ENCODE measurements at regions not wholly inside any gene's neighbourhood (a gene's known extent, or its start where the extent isn't known, plus 50 kb on each side); places are given as distances from the start of the nearest gene placed in this dataset.

GRCh38 chr17:45688353-45688752, 95.8 kb upstream of the CRHR1 start:
- no peak overlapping the region for H3K4me3 ChIP-seq (ENCODE audit: insufficient read depth, low read depth, low read length)
- H3K4me2 ChIP-seq (ENCODE audit: low read depth, low read length) = no peak overlapping the region
- no peaks in the 10 kb centered on the region for H3K4me1 ChIP-seq (ENCODE audit: control insufficient read depth, insufficient read depth, low read length)
- ChIA-PET CTCF (no interaction called here), POLR2A (ENCODE audit: unreplicated experiment) (no interaction called here)
- no peaks in the 10 kb centered on the region for H3K79me1 ChIP-seq (ENCODE audit: low read depth in 1 of 2, low read length in 2 of 2)
- no peak overlapping the region for H2BK120ac ChIP-seq (ENCODE audit: low read depth, low read length)
- H3K9me1 ChIP-seq (ENCODE audit: insufficient read depth, low read length) = no peaks in the 10 kb centered on the region
- BruUV-seq (replicated peaks) = no TSS peak
- in situ Hi-C loops (cut with MboI; ENCODE audit: low sequenced_read_pairs) (no loop called here), intact Hi-C loops (cut with micrococcal nuclease) (no loop called here), dilution Hi-C loops (cut with HindIII; ENCODE audit: low sequenced_read_pairs, unreplicated experiment) (no loop called here)
- DNase-seq (no peak), ATAC-seq (ENCODE audit: low read depth) (no peak)
- H3K4ac ChIP-seq (ENCODE audit: low read depth, low read length) = no peak overlapping the region
- no peak overlapping the region for H4K5ac ChIP-seq (ENCODE audit: low read depth, low read length)
- TF ChIP-seq MAZ (IDR thresholded peaks at IDR 0.05; ENCODE audit: borderline replicate concordance, low read depth, low read length) (no peak), RCOR1 (IDR thresholded peaks at IDR 0.05; ENCODE audit: insufficient replicate concordance, low read length) (no peak), NFE2L2 (IDR thresholded peaks at IDR 0.05; ENCODE audit: low read depth, low read length) (no peak), RAD21 (IDR thresholded peaks at IDR 0.05; ENCODE audit: low read length) (no peak), MXI1 (IDR thresholded peaks at IDR 0.05; ENCODE audit: borderline replicate concordance, low read depth, low read length) (no peak), BHLHE40 (IDR thresholded peaks at IDR 0.05; ENCODE audit: low read depth, low read length) (no peak), POLR2A (IDR thresholded peaks at IDR 0.05; ENCODE audit: low read depth, low read length) (no peak), USF2 (IDR thresholded peaks at IDR 0.05; ENCODE audit: low read depth, low read length) (no peak; the same call in 1 of the 2 replicates), CEBPB (IDR thresholded peaks at IDR 0.05; ENCODE audit: low read depth, low read length) (no peak), SMC3 (IDR thresholded peaks at IDR 0.05; ENCODE audit: low read depth, low read length) (no peak), MAFK (IDR thresholded peaks at IDR 0.05; ENCODE audit: low read depth, low read length) (no peak), CHD1 (IDR thresholded peaks at IDR 0.05; ENCODE audit: low read depth, low read length) (no peak), ELK1 (IDR thresholded peaks at IDR 0.05; ENCODE audit: borderline replicate concordance, low read depth, low read length) (no peak), RFX5 (IDR thresholded peaks at IDR 0.05; ENCODE audit: low read depth, low read length) (no peak), CTCF (conservative IDR thresholded peaks at IDR 0.05; ENCODE audit: low read depth, low read length) (no peak), FOS (IDR thresholded peaks at IDR 0.05; ENCODE audit: low read depth, low read length) (no peak)
- H4K20me1 ChIP-seq (ENCODE audit: insufficient read depth, low read length) = no peaks in the 10 kb centered on the region
- H3K56ac ChIP-seq (ENCODE audit: extremely low read depth, insufficient read depth, low read length) = no peak overlapping the region
- no peak overlapping the region for H2BK20ac ChIP-seq (ENCODE audit: low read depth, low read length)
- no peak overlapping the region for H3K18ac ChIP-seq (ENCODE audit: low read depth, low read length)
- no peak overlapping the region for H3K23ac ChIP-seq (ENCODE audit: low read depth, low read length)
- H2AK5ac ChIP-seq (ENCODE audit: low read depth, low read length) = no peak overlapping the region
- H2AK9ac ChIP-seq (replicated peaks; ENCODE audit: low read depth, low read length, poor library complexity) = no peak overlapping the region
- no peak overlapping the region for H4K8ac ChIP-seq (ENCODE audit: low read depth in 2 of 2, low read length in 2 of 2)
- no peak overlapping the region for H3K14ac ChIP-seq (replicated peaks; ENCODE audit: low read depth, low read length)
- no peaks in the 10 kb centered on the region for H3K36me3 ChIP-seq (ENCODE audit: control insufficient read depth, insufficient read depth, low read length)
- H2AFZ ChIP-seq (replicated peaks; ENCODE audit: low read length, poor library complexity) = no peak overlapping the region
- no peak overlapping the region for H4K91ac ChIP-seq (ENCODE audit: insufficient read depth, low read depth, low read length)
- no peak overlapping the region for H3K27ac ChIP-seq (ENCODE audit: insufficient read depth, low read length)
- peaks cover 37% of the 10 kb centered on the region for H3K27me3 ChIP-seq (ENCODE audit: control insufficient read depth, insufficient read depth, low read length)
- H3K9me3 ChIP-seq (ENCODE audit: control insufficient read depth, insufficient read depth, low read length) = no peaks in the 10 kb centered on the region
- no peak overlapping the region for H2BK15ac ChIP-seq (ENCODE audit: low read depth, low read length)
- no peak overlapping the region for H3K9ac ChIP-seq (ENCODE audit: low read depth, low read length)
- no peak overlapping the region for H2BK5ac ChIP-seq (ENCODE audit: low read depth, low read length, poor library complexity, severe bottlenecking)
- WGBS, 2 experiments (ENCODE audit: extremely low coverage in 2 of 2, insufficient read length in 1 of 2) = 53% methylated on average over 3 of the region's 10 CpGs; no CpG with 5 or more reads in 1 of the 2 experiments
